ENCODE measurements at regions not wholly inside any gene's neighbourhood (a gene's known extent, or its start where the extent isn't known, plus 50 kb on each side); places are given as distances from the start of the nearest gene placed in this dataset.

- no peaks in the 10 kb centered on the region for H3K36me3 ChIP-seq (ENCODE audit: low read length)
- no peak overlapping the region for H3K27ac ChIP-seq (ENCODE audit: low read depth, low read length)
- no peak overlapping the region for H3K9ac ChIP-seq (ENCODE audit: low read length)
- no peaks in the 10 kb centered on the region for H3K9me3 ChIP-seq (ENCODE audit: insufficient read depth, low read length)
- no peak overlapping the region for H3K4me3 ChIP-seq (ENCODE audit: insufficient read depth, low read length, poor library complexity, severe bottlenecking)
- TF ChIP-seq EZH2phosphoT487 (conservative IDR thresholded peaks at IDR 0.05; ENCODE audit: low read length), result no peak
- TF ChIP-seq, protein P1, sequence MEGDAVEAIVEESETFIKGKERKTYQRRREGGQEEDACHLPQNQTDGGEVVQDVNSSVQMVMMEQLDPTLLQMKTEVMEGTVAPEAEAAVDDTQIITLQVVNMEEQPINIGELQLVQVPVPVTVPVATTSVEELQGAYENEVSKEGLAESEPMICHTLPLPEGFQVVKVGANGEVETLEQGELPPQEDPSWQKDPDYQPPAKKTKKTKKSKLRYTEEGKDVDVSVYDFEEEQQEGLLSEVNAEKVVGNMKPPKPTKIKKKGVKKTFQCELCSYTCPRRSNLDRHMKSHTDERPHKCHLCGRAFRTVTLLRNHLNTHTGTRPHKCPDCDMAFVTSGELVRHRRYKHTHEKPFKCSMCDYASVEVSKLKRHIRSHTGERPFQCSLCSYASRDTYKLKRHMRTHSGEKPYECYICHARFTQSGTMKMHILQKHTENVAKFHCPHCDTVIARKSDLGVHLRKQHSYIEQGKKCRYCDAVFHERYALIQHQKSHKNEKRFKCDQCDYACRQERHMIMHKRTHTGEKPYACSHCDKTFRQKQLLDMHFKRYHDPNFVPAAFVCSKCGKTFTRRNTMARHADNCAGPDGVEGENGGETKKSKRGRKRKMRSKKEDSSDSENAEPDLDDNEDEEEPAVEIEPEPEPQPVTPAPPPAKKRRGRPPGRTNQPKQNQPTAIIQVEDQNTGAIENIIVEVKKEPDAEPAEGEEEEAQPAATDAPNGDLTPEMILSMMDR (IDR thresholded peaks at IDR 0.05; ENCODE audit: insufficient read depth, low read length, poor library complexity, severe bottlenecking), result no peak
- H2AFZ ChIP-seq (ENCODE audit: low read depth, low read length, severe bottlenecking), result no peak overlapping the region
- no peak overlapping the region for H3K4me2 ChIP-seq (ENCODE audit: low read depth, low read length, poor library complexity, severe bottlenecking)
- no peaks in the 10 kb centered on the region for H3K79me2 ChIP-seq (ENCODE audit: insufficient read depth, low read length)
- no peaks in the 10 kb centered on the region for H3K9me2 ChIP-seq (replicated peaks; ENCODE audit: insufficient read depth, low read length)
- H3F3A ChIP-seq (ENCODE audit: insufficient read depth), result no peaks in the 10 kb centered on the region
- no peaks in the 10 kb centered on the region for H4K20me1 ChIP-seq (ENCODE audit: low read depth, low read length)
- no peaks in the 10 kb centered on the region for H3K27me3 ChIP-seq (ENCODE audit: low read length)
These were observed 51.0 kb upstream of the PIP5K1B start for GRCh38 chr9:68654075-68654474.
